ENCODE measurements at regions not wholly inside any gene's neighbourhood (a gene's known extent, or its start where the extent isn't known, plus 50 kb on each side); places are given as distances from the start of the nearest gene placed in this dataset.

- no peak overlapping the region for H3K9ac ChIP-seq (ENCODE audit: low read depth in 1 of 2, low read length in 2 of 2)
- WGBS, result 17% methylated on average over 1 of the region's 1 CpG
- DNase-seq (ENCODE audit: low spot score), result no peak
- TF ChIP-seq JUND (IDR thresholded peaks at IDR 0.05), result no peak
- no peak for TF ChIP-seq SP1 (IDR thresholded peaks at IDR 0.05)
- TF ChIP-seq, protein P1, sequence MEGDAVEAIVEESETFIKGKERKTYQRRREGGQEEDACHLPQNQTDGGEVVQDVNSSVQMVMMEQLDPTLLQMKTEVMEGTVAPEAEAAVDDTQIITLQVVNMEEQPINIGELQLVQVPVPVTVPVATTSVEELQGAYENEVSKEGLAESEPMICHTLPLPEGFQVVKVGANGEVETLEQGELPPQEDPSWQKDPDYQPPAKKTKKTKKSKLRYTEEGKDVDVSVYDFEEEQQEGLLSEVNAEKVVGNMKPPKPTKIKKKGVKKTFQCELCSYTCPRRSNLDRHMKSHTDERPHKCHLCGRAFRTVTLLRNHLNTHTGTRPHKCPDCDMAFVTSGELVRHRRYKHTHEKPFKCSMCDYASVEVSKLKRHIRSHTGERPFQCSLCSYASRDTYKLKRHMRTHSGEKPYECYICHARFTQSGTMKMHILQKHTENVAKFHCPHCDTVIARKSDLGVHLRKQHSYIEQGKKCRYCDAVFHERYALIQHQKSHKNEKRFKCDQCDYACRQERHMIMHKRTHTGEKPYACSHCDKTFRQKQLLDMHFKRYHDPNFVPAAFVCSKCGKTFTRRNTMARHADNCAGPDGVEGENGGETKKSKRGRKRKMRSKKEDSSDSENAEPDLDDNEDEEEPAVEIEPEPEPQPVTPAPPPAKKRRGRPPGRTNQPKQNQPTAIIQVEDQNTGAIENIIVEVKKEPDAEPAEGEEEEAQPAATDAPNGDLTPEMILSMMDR (IDR thresholded peaks at IDR 0.05; ENCODE audit: low read depth, low read length, missing input control), result no peak
- no peak for TF ChIP-seq ATF3 (IDR thresholded peaks at IDR 0.05)
- TF ChIP-seq GABPA (IDR thresholded peaks at IDR 0.05 in 1 of 2, conservative IDR thresholded peaks at IDR 0.05 in 1 of 2), result no peak
- peaks cover 3 to 9% (median 4%) of the 10 kb centered on the region in 4 donors for H3K9me3 ChIP-seq (ENCODE audit: control insufficient read depth in 4 of 4, low read length in 3 of 4)
- H3K4me1 ChIP-seq (ENCODE audit: control insufficient read depth in 4 of 4, insufficient read depth in 4 of 4, low read length in 3 of 4), result peaks cover 0 to 2% (median 0%) of the 10 kb centered on the region in 4 donors
- no peaks in the 10 kb centered on the region for H3K36me3 ChIP-seq (ENCODE audit: control insufficient read depth in 4 of 4, insufficient read depth in 3 of 4, low read depth in 1 of 4, low read length in 3 of 4)
- H3K27ac ChIP-seq (ENCODE audit: low read depth in 1 of 2, low read length in 2 of 2), result no peak overlapping the region
- H3K4me3 ChIP-seq (ENCODE audit: low read depth in 1 of 3, low read length in 3 of 3), result no peak overlapping the region
- H3K27me3 ChIP-seq (ENCODE audit: control insufficient read depth in 4 of 4, insufficient read depth in 4 of 4, low read length in 3 of 4), result no peaks in the 10 kb centered on the region
Measured at GRCh38 chr2:62281663-62282062, 85.7 kb downstream of the B3GNT2 start.

GRCh38 chr2:62277688-62278087, 81.8 kb downstream of the B3GNT2 start:
- Histone ChIP-seq H3K36me3 (ENCODE audit: control insufficient read depth in 4 of 4, insufficient read depth in 3 of 4, low read depth in 1 of 4, low read length in 3 of 4) (no peaks in the 10 kb centered on the region), H3K27me3 (ENCODE audit: control insufficient read depth in 4 of 4, insufficient read depth in 4 of 4, low read length in 3 of 4) (no peaks in the 10 kb centered on the region), H3K4me3 (ENCODE audit: low read depth in 1 of 3, low read length in 3 of 3) (no peak overlapping the region), H3K27ac (ENCODE audit: low read depth in 1 of 2, low read length in 2 of 2) (no peak overlapping the region), H3K9ac (ENCODE audit: low read depth in 1 of 2, low read length in 2 of 2) (no peak overlapping the region), H3K4me1 (ENCODE audit: control insufficient read depth in 4 of 4, insufficient read depth in 4 of 4, low read length in 3 of 4) (peaks cover 0 to 2% (median 0%) of the 10 kb centered on the region in 4 donors), H3K9me3 (ENCODE audit: control insufficient read depth in 4 of 4, low read length in 3 of 4) (no peaks in the 10 kb centered on the region)
- no peak for TF ChIP-seq ATF3 (IDR thresholded peaks at IDR 0.05)
- TF ChIP-seq RAD21 (IDR thresholded peaks at IDR 0.05), result no peak
- TF ChIP-seq HNF4G (IDR thresholded peaks at IDR 0.05), result no peak
- TF ChIP-seq FOXA2 (IDR thresholded peaks at IDR 0.05), result no peak
- no peak for TF ChIP-seq GABPA (IDR thresholded peaks at IDR 0.05 in 1 of 2, conservative IDR thresholded peaks at IDR 0.05 in 1 of 2)
- TF ChIP-seq YY1 (IDR thresholded peaks at IDR 0.05), result no peak
- no peak for TF ChIP-seq RXRA (IDR thresholded peaks at IDR 0.05)
- no peak for TF ChIP-seq SP1 (IDR thresholded peaks at IDR 0.05)
- no peak for TF ChIP-seq NR2F2 (IDR thresholded peaks at IDR 0.05)
- no peak for TF ChIP-seq TAF1 (conservative IDR thresholded peaks at IDR 0.05)
- no peak for TF ChIP-seq EGR1 (IDR thresholded peaks at IDR 0.05; ENCODE audit: low read depth in 2 of 2)
- TF ChIP-seq, protein P2, sequence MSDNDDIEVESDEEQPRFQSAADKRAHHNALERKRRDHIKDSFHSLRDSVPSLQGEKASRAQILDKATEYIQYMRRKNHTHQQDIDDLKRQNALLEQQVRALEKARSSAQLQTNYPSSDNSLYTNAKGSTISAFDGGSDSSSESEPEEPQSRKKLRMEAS (IDR thresholded peaks at IDR 0.05), result no peak
- TF ChIP-seq REST (IDR thresholded peaks at IDR 0.05), result no peak
- 96% methylated on average over 1 of the region's 1 CpG for WGBS
- DNase-seq (ENCODE audit: low spot score), result no peak

All from liver (tissue), 8 donors.